ENCODE measurements at regions not wholly inside any gene's neighbourhood (a gene's known extent, or its start where the extent isn't known, plus 50 kb on each side); places are given as distances from the start of the nearest gene placed in this dataset.

DNA sequence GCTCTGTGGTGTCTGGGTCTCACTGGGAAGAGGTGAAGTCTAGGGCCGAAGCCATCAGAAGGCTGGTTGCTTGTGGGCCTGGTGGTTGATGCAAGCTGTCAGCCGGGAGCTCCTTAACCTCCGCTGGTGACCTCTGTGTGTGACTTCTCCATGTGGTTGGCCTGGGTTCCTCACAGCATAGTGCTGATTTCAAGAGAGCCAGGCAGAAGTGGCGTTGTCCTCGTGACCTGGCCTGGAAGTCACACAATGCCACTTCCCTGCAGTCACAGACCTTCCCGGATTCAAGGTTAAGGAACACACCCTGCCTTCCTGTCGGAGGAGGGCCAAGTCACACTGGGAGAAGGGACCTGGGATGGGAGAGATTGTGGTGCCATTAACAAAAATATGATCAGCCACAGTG lies 303.7 kb upstream of the HS6ST1 start:
- no peak for DNase-seq

DNA sequence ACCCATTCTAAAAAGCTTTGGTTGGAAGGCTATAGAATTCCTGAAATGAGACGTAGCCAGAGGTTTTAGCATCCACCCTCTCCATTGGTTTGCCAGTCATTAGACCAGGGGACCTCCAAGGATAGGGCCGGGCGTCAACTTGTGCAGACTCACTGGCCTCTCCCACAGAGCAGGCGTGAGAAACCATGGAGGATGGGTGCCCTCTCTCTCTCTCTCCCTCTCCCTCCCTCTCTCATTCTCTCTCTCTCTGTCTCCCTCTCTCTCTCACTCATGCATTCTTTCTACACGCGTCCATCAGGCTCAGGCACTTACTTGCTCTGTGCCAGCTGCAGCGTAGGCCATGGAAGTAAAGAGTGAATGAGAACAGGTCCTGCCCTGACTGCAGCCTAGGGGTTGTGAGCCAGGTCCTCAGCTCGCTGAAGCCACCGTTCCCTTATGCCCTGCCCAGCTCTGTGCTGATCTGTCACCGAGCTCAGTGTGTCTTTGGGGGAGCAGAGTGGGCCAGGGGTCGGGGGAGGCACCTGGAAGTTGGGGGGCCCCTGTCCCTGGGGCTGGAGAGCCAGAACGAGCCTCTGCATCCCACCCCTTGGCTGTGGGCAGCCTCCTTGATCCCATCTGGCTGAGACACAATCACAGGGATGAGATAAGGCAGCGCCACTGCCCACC lies 304.4 kb upstream of the HS6ST1 start:
- DNase-seq: no peak

DNA sequence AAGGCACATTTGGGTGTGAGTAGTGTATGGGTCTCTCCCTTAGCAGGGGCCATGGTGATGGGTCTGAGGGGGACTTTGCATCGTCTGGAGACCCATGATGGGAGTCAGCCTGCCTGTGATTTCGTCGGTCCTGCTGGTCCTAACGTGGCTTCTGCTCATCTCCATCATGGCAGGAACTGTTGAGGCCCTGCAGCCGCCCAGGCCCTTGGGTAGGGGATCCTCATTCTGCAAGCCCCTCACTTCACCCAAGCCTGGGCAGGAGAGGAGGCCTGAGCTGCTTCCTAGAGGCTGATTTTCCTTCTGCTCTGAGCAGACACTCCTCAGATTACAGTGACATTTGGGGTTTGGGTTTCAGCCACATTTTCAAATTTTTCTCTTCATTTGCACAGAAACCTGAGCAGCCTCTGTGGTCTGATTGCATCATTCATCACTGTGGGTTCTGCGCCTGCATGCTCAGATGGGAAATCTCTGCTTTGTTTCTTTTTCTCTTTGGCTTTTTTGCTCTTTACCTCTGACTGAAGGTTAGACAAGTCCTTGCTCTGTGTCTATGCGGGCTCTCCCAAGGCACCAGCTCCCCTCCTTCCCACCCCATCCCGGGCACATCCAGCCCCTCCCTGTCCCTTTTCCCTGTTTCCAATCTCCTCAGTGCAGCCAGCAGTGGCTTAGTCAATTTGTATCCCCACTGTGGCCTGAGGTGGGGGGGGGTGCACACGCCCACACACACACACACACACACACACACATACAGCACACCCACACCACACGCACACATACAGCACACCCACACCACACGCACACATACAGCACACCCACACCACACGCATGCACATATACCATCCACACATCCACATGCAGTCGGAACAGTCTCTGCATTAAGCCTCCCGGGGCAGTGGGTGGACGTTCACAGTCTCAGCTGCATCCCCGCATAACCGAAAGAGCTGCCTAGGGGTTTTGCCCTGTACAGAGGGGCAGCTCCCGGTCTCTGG lies 305.4 kb upstream of the HS6ST1 start:
- no peak for DNase-seq

DNA sequence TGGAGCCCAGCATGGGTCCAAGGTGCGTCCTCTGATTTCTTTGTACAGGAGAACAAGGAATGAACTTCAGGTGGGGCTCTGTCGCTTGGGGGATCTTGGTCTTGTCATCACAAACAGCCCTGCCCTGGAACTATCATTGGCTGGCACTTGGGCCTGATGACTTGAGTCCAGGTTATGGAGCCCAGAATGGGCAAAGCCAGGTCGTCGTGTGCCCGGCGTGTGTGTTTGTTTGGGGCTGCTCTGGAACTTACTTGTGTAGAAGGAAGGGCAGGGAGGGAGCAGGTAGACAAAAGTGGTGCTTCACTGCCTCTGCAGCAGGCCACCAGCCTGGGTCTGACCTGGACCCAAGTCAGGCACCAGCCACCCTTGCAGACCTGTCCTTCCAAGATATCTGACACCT lies 306.3 kb upstream of the HS6ST1 start:
- no peak for DNase-seq

GRCh38 chr2:128625421-128625820 lies 306.8 kb upstream of the HS6ST1 start:
- DNase-seq: no peak

DNA sequence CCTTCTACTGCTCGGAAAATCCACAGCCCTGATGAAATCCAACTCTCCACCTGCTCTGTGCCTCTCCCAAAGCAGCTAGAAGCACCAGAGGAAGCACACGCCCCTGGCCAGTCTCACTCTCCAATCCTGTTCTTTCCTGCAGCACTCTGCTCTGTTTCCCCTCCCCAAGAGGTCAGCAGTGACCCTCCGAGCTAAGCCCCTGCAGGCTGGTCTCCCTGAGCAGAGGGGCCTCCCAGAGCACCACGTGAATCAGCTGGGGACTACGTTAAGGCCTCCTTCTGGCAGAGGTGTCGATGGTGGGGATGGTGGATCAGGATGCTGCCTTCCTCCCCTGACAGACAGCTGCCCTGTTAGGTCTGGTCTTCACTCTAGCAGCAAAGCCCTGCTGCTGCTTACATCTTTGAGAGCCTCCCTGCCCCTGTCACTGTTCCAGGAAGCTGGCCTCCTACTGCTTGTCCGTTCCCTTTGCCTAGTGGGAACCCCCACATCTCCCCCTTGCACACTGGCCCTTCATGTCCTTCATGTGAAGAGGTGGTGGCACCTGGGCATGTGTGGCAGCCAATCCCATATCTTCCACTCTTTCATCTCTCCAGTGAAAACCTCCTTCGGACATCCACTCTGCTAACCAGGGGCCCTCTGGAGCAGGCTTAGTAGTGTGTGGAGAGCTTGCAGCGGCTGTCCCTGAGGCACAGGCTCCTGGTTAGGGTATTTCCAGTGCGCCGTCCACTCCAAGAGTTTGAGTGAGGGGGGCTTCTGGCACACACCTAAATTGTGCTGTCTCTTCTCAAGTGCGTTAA lies 307.5 kb upstream of the HS6ST1 start:
- no peak for DNase-seq

DNA sequence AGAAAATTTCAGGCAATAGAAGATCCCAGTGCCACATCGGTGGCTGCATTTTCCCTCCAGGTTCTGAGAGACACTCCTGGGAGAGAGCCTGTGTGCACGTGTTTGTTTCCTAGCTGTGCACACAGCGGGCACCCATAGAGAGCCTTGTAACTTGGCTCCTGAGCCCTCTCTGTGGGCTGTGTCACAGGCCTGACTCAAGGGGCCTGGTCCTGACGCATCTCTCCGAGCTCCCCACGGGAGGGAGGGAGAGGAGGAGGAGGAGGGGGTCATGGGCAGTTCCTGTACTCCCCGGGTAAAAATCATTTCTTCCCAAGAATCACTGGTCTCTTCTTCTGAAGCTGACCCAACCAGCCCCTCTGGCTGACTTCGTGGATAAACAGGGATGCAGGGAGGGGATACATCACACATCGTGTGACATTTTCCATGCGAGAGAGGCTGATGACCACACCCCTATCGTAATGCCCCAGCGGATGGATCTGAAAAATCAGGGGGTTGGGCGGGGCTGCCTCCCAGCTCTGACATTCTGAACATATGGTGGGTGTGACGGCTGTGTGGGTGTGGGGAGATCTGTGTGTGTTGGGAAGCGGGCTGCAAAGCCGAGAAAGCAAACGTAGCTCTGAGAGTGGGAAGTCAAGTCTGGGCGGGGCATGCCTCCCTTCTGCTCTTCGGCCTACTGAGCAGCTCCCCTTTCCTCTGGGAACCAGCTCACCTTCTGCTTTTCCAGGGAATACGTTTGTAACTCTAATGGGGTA lies 308.3 kb upstream of the HS6ST1 start:
- DNase-seq: no peak

DNA sequence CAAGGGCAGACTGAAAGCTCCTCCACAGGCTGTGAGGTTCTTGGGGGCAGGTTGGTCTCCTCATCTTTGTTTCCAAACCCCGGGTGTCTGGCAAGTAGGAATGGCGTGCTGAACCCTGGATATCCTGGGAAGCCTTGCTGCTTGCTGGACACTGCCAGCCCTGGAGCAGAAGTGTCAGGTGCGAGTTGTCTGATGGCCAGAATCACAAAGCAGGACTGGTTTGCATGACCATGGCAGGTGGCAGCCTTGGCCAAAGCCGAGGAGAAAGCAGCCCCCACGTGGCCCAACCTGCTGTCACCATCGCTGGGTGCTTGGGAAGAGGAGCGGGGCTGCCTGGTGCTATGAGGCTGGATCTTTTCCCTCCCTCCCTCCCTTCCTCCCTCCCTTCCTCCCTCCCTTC lies 309.5 kb upstream of the HS6ST1 start:
- DNase-seq: no peak

- no peak for DNase-seq
Observed at GRCh38 chr2:128628996-128629395, 310.3 kb upstream of the HS6ST1 start.

DNA sequence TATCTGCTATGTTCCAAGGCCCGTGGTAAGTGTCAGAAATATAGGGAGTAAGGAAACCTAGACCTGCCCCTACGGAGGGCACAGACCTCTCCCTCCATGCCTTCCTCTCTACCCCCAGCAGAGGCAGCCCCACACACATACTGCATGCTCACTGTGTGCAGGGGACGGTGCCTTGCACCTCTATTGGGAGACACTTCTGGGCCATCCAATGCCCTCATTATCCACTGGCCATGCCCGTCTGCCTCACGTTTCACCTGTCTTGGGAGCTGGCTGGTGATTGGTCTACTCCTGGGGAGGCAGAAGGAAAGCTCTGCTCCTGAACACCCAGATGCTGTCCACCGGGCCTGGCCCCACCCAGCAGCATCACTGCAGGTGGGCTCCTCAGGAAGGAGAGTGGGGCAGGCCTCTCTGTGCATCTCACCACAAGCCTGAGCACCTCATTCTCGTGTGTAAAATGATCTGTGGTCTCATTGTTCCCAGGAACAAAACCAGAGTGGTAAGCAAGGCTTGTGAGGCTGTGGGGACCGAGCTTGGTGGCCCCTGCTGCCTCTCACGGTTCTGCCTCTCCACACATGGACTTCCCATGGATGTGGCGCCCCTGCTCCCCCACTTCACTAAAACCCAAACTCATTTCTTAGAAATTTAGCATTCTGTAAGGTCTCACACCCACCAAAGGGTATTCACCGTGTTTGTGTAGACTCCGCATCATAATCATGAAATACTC lies 312.5 kb upstream of the HS6ST1 start:
- DNase-seq: no peak

- no peak for DNase-seq
Observed at GRCh38 chr2:128631698-128632500, 313.2 kb upstream of the HS6ST1 start.

- no peak for DNase-seq
Observed at GRCh38 chr2:128632501-128632800, 313.8 kb upstream of the HS6ST1 start.

- no peak for DNase-seq
Observed at GRCh38 chr2:128633501-128633900, 314.8 kb upstream of the HS6ST1 start.

GRCh38 chr2:128635361-128635900 lies 316.8 kb upstream of the HS6ST1 start:
- DNase-seq: no peak

DNA sequence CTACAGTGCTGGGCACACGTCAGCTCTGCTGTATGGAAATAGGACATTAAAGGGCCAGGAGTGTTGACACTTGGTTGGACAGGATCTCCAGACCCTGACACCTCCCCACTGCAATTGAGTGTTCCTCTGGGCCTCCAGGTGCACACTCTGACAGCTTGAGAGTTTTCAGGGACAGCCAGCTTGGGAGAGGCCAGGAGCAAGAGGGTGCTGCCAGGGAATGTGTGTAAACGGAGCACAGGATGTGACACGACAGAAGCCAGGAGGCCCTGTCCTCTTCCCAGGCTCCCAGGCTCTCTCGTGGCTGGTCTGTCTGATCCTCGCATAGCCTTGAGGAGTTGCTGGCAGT lies 318.1 kb upstream of the HS6ST1 start:
- no peak for DNase-seq

DNA sequence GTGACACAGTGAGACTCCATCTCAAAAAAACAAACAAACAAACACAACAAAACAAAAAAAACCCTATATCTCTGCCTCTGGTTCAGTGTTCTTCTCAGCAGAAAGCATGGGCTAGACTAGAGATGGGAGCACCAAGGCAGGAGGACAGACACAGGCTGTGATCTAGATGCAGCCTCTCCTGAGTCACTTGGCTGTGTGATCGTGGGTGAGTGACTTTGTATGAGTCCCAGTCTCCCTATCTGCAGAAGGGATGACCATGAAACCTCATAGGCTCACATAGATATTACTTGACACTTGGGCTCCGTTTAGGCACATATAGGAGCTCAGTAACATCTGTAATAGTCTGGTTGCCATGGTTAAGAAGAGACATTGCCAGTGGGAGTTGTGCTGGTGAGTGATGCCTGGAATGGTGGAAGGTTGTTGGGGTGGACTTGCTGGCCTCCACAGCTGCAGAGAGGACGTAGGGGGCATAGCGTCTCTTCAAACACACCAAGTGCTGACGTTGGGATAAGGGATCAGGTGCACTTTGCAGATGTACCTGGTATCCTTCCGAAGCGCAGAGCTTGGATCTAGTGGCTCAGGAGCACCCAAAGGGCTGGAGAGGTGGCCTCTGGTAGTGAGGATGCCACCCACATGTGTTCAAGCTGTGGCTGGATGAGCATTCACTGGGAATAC lies 318.9 kb upstream of the HS6ST1 start:
- DNase-seq: no peak

DNA sequence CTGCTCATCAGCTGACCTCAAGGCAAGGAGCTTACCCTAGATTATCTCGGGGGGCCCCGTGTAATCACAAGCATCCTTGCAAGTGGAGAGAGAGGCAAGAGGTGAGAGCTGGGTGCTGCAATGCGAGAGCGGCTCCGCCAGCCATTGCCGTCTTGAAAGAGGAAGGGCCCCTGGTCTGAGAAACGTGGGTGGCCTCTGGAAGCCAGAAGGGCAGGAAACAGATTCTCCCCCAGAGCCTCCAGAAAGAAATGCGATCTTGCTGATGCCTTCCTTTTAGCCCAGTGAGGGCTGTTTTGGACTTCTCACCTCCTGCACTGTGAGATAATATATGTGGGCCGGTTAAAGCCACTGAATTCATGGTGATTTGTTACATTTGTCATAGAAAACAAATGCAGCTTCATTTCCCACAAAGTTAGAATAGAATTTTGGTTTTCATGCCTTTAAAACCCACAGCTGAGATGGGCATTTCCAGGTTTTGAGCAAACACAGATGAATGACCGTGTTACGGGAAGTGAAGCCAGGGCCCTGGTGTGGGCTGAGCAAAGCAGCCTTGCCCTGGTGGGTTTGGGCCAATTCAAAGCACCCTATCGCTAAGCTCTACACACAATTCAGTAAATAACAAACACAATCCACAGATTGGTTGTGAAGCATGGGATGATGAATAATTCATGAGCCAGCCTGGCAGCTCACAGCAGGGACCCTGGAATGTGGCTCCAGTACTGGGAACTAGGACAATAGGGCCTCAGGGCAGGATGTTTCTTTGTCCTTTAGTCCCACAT lies 319.9 kb upstream of the HS6ST1 start:
- DNase-seq: no peak

DNA sequence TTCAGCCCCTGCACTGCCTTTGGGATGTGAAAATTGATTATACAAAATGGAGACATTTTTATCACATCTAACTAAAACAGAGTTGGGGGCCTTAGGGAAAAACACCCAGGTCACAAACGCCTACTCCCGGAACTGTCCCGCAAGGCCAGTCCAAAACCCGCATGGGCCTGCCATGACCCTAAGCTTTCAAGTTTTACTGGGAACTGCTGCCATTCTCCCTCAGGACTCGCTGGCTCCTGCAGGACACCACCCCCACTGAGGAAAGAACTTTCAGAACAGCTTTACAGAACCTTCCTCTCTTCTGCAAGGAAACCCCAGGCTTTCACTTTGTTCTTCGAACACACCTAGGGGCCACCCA lies 320.4 kb upstream of the HS6ST1 start:
- DNase-seq: no peak

- DNase-seq: no peak
Observed at GRCh38 chr2:128639693-128640092, 321.0 kb upstream of the HS6ST1 start.
